Tibial nerve (tissue), 4 donors: ENCODE measurements at regions not wholly inside any gene's neighbourhood (a gene's known extent, or its start where the extent isn't known, plus 50 kb on each side); places are given as distances from the start of the nearest gene placed in this dataset.
"Not testable (repeated sequence)": the region's sequence is repeated elsewhere in the genome, so short reads cannot be mapped to it uniquely, and the experiment has no call there.

Experiments
- EP300 ChIP-seq, 2 donors: sonication (generic); formaldehyde crosslinking; IDR thresholded peaks; one replicate each; pipeline ENCODE4 v1.6.1; 2017; ENCODE audit warnings: antibody characterized with exemption in 2 of 2, mild to moderate bottlenecking in 1 of 2
- POLR2A ChIP-seq, 2 donors: fragments of 450-650 bp; IDR thresholded peaks; one replicate each; pipeline ENCODE4 v1.6.1; 2017; ENCODE audit warnings: antibody characterized with exemption in 2 of 2, mild to moderate bottlenecking in 2 of 2, moderate library complexity in 2 of 2
- TF ChIP-seq, protein P1 (sequence below), 5 experiments: fragments of 200-600 bp in 3 of 5; fragments of 450-650 bp in 2 of 5; sonication (generic) in 3 of 5; IDR thresholded peaks; one replicate each; pipeline ENCODE4 v1.5.1; 2016 to 2019; ENCODE audit warnings: antibody characterized with exemption in 5 of 5, mild to moderate bottlenecking in 3 of 5, moderate library complexity in 2 of 5

DNA sequence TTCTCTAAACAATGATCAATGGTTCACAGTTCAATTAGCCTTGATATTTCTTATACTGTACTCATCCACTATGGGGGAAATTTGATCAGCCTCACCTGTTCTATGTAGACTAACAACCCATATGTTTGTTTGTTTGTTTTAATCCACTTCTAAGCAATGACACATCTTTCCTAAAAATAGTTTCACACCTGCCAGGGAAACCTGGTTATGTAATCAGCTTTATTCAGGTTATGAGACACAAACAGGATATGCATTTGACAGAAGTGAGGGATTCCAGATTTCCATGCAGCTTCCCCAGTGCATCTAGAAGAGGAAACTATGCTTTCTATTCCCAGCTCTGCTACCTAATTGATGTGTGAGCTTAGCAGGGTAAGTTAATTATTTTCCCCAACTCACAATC is 80.7 kb downstream of the FOXD4L6 start:
- TF ChIP-seq, protein P1, sequence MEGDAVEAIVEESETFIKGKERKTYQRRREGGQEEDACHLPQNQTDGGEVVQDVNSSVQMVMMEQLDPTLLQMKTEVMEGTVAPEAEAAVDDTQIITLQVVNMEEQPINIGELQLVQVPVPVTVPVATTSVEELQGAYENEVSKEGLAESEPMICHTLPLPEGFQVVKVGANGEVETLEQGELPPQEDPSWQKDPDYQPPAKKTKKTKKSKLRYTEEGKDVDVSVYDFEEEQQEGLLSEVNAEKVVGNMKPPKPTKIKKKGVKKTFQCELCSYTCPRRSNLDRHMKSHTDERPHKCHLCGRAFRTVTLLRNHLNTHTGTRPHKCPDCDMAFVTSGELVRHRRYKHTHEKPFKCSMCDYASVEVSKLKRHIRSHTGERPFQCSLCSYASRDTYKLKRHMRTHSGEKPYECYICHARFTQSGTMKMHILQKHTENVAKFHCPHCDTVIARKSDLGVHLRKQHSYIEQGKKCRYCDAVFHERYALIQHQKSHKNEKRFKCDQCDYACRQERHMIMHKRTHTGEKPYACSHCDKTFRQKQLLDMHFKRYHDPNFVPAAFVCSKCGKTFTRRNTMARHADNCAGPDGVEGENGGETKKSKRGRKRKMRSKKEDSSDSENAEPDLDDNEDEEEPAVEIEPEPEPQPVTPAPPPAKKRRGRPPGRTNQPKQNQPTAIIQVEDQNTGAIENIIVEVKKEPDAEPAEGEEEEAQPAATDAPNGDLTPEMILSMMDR (IDR thresholded peaks at IDR 0.05) = not testable (repeated sequence)
- not testable (repeated sequence) for TF ChIP-seq POLR2A, EP300 (IDR thresholded peaks at IDR 0.05)
